Endothelial cell of umbilical vein (primary cell): ENCODE measurements at regions not wholly inside any gene's neighbourhood (a gene's known extent, or its start where the extent isn't known, plus 50 kb on each side); places are given as distances from the start of the nearest gene placed in this dataset.

Experiments used
- BruUV-seq: library from RNA; stranded (reverse); fragments of 400-500 nt; replicated peaks from 2 replicates; lab custom pipeline; 2021; lab: Mats Ljungman, UMichigan
- CTCF ChIA-PET: fragments of 300-600, 350-600 bp; sonication (Branson Sonifier 250); formaldehyde crosslinking; loops from one replicate; lab custom pipeline; 2021; ENCODE audit warnings: antibody characterized with exemption, inconsistent platforms; lab: Charles Lee
- POLR2A ChIA-PET: fragments of 300-600, 350-600 bp; sonication (Branson Sonifier 250); formaldehyde crosslinking; loops from one replicate; lab custom pipeline; 2021; ENCODE audit warnings: antibody characterized with exemption, inconsistent platforms; lab: Charles Lee
- DNase-seq: peaks from one replicate; pipeline ENCODE4 v3.0.0-alpha.2; 2011; ENCODE audit warnings: low read depth, low spot score
- FAIRE-seq: peaks from 2 replicates; lab custom pipeline; 2011; peaks lifted over from hg19 to GRCh38; lab: Jason Lieb, UNC
- H2AFZ ChIP-seq: 2 replicates; pipeline ENCODE4 v1.6.0; 2012; ENCODE audit warnings: low read depth, low read length, control low read depth, inconsistent platforms
- H3K27ac ChIP-seq: 2 replicates; pipeline ENCODE4 v1.5.1; 2011; ENCODE audit warnings: low read depth, mild to moderate bottlenecking, control low read depth, low read length, moderate library complexity; ENCODE audit not compliant: insufficient read depth
- H3K27me3 ChIP-seq, 2 experiments: 2 replicates each; pipeline versions ENCODE4 v1.6.0 to v1.6.1; 2011; ENCODE audit warnings: low read length in 2 of 2, mixed read lengths in 1 of 2; ENCODE audit not compliant: control insufficient read depth in 2 of 2, insufficient read depth in 2 of 2
- H3K36me3 ChIP-seq, 2 experiments: 2 replicates in 1 of 2; 3 replicates in 1 of 2; pipeline ENCODE4 v1.5.1; 2011; ENCODE audit warnings: low read length in 2 of 2, mild to moderate bottlenecking in 1 of 2, moderate library complexity in 1 of 2; ENCODE audit not compliant: control insufficient read depth in 2 of 2, insufficient read depth in 2 of 2; ENCODE audit errors: extremely low read depth in 1 of 2
- H3K4me1 ChIP-seq: 3 replicates; pipeline ENCODE4 v1.5.1; 2011; ENCODE audit warnings: mild to moderate bottlenecking, low read length; ENCODE audit not compliant: control insufficient read depth, insufficient read depth; ENCODE audit errors: extremely low read depth
- H3K4me2 ChIP-seq: 2 replicates; pipeline ENCODE4 v1.6.1; 2011; ENCODE audit warnings: low read length, control low read depth, mixed read lengths; ENCODE audit not compliant: insufficient read depth
- H3K4me3 ChIP-seq, 3 experiments: fragments of 200-600 bp in 1 of 3; sonication (generic), shearing (Covaris generic) in 1 of 3; replicated peaks in 1 of 3; 2 replicates each; pipeline ENCODE4 v1.5.1; 2011 to 2016; ENCODE audit warnings: control low read depth in 3 of 3, low read length in 3 of 3, mild to moderate bottlenecking in 2 of 3, inconsistent platforms in 1 of 3, low read depth in 1 of 3, moderate library complexity in 1 of 3; ENCODE audit not compliant: insufficient read depth in 1 of 3
- H3K79me2 ChIP-seq: 2 replicates; pipeline ENCODE4 v1.6.0; 2012; ENCODE audit warnings: low read length, inconsistent platforms; ENCODE audit not compliant: control insufficient read depth, insufficient read depth
- H3K9ac ChIP-seq: replicated peaks from 2 replicates; pipeline ENCODE3; 2011; ENCODE audit warnings: low read length, control low read depth; ENCODE audit not compliant: insufficient read depth; ENCODE audit errors: extremely low read depth
- H3K9me1 ChIP-seq: replicated peaks from 3 replicates; pipeline ENCODE4 v1.6.0; 2011; ENCODE audit warnings: mild to moderate bottlenecking, low read length; ENCODE audit not compliant: control insufficient read depth, insufficient read depth; ENCODE audit errors: extremely low read depth
- H3K9me3 ChIP-seq: replicated peaks from 2 replicates; pipeline ENCODE4 v1.5.1; 2012; ENCODE audit warnings: low read length, inconsistent platforms; ENCODE audit not compliant: control insufficient read depth, insufficient read depth
- H4K20me1 ChIP-seq: replicated peaks from 2 replicates; pipeline ENCODE3; 2011; ENCODE audit warnings: mild to moderate bottlenecking, low read length; ENCODE audit not compliant: control insufficient read depth, insufficient read depth; ENCODE audit errors: extremely low read depth
- CTCF ChIP-seq, 2 donors: IDR thresholded peaks; 1 replicate in 1 of 2; 2 replicates in 1 of 2; pipeline ENCODE4 v1.5.1; 2011; ENCODE audit warnings: low read length in 2 of 2, mild to moderate bottlenecking in 2 of 2, moderate library complexity in 2 of 2, control low read depth in 1 of 2, inconsistent platforms in 1 of 2, low read depth in 1 of 2; ENCODE audit not compliant: insufficient read depth in 1 of 2; ENCODE audit errors: extremely low read depth in 1 of 2
- EZH2 ChIP-seq: IDR thresholded peaks from 2 replicates; pipeline ENCODE4 v1.6.1; 2012; ENCODE audit warnings: borderline replicate concordance, low read depth, mild to moderate bottlenecking, moderate library complexity, low read length, inconsistent platforms; ENCODE audit not compliant: severe bottlenecking
- FOS ChIP-seq: IDR thresholded peaks from 2 replicates; pipeline ENCODE4 v1.6.1; 2011; ENCODE audit warnings: mild to moderate bottlenecking, low read length, moderate library complexity, borderline replicate concordance; ENCODE audit not compliant: insufficient read depth
- GATA2 ChIP-seq: IDR thresholded peaks from 2 replicates; pipeline ENCODE4 v1.7.0; 2011; ENCODE audit warnings: low read depth, mild to moderate bottlenecking, moderate library complexity, mixed read lengths, low read length; ENCODE audit not compliant: insufficient read length, insufficient read depth
- JUN ChIP-seq: IDR thresholded peaks from 2 replicates; pipeline ENCODE4 v1.6.1; 2011; ENCODE audit warnings: borderline replicate concordance, low read depth; ENCODE audit not compliant: insufficient read length, insufficient read depth
- MAX ChIP-seq: IDR thresholded peaks from 2 replicates; pipeline ENCODE4 v1.6.1; 2011; ENCODE audit not compliant: insufficient read depth, insufficient read length
- MYC ChIP-seq: IDR thresholded peaks from one replicate; pipeline ENCODE4 v1.6.1; 2011; ENCODE audit warnings: mild to moderate bottlenecking, low read depth, low read length
- POLR2A ChIP-seq: IDR thresholded peaks from 2 replicates; pipeline ENCODE4 v1.6.1; 2012; ENCODE audit warnings: low read depth, mild to moderate bottlenecking, control low read depth, low read length
- POLR2AphosphoS5 ChIP-seq: IDR thresholded peaks from 2 replicates; pipeline ENCODE4 v1.6.1; 2012; ENCODE audit warnings: low read depth, mild to moderate bottlenecking, control low read depth, low read length, moderate library complexity; ENCODE audit not compliant: insufficient read depth
- dilution Hi-C: fragments of 300-500 bp; cut with MboI; formaldehyde crosslinking; loops from one replicate; pipeline ENCODE4 v1.15.0; 2019; ENCODE audit warnings: low sequenced_read_pairs; ENCODE audit not compliant: extremely low pct_ligation_motif_present
- intact Hi-C: fragments of 100-400 bp; cut with micrococcal nuclease; formaldehyde crosslinking; loops from one replicate; pipeline ENCODE4 v1.10.0; 2022

- POLR2A ChIA-PET = no interaction called here
- no peak overlapping the region for H3K4me3 ChIP-seq
- no peak overlapping the region for H3K4me2 ChIP-seq
- H3K9me1 ChIP-seq = no peaks in the 10 kb centered on the region
- no TSS peak for BruUV-seq
- no peaks in the 10 kb centered on the region for H3K79me2 ChIP-seq
- no peaks in the 10 kb centered on the region for H3K36me3 ChIP-seq
- H3K9me3 ChIP-seq = no peaks in the 10 kb centered on the region
- no peak overlapping the region for H3K9ac ChIP-seq
- no peak for DNase-seq
- FAIRE-seq = no peak
- H2AFZ ChIP-seq = no peak overlapping the region
- CTCF ChIA-PET = no interaction called here
- no peaks in the 10 kb centered on the region for H3K4me1 ChIP-seq
- H4K20me1 ChIP-seq = no peaks in the 10 kb centered on the region
- dilution Hi-C loops = no loop called here
- TF ChIP-seq EZH2 (no peak), GATA2 (no peak), CTCF (IDR thresholded peaks at IDR 0.05; ENCODE audit: extremely low read depth in 1 of 2, insufficient read depth in 1 of 2, low read depth in 1 of 2, low read length in 2 of 2) (no peak), POLR2A (no peak), FOS (no peak)
- intact Hi-C loops = no loop called here
- H3K27me3 ChIP-seq = no peaks in the 10 kb centered on the region
- no peak overlapping the region for H3K27ac ChIP-seq
Observed at GRCh38 chr21:16071761-16072160, 342.0 kb downstream of the USP25 start.

GRCh38 chr21:16072221-16072620, 342.4 kb downstream of the USP25 start:
- POLR2A ChIA-PET = no interaction called here
- H3K9ac ChIP-seq = no peak overlapping the region

More at GRCh38 chr21:16072221-16072620, 342.4 kb downstream of the USP25 start:
- TF ChIP-seq FOS = no peak
- TF ChIP-seq POLR2AphosphoS5 = no peak
- TF ChIP-seq MAX = no peak
- TF ChIP-seq JUN = no peak
- TF ChIP-seq MYC = no peak
- TF ChIP-seq EZH2 = no peak
- no peak for TF ChIP-seq GATA2
- no peak for TF ChIP-seq CTCF (IDR thresholded peaks at IDR 0.05; ENCODE audit: extremely low read depth in 1 of 2, insufficient read depth in 1 of 2, low read depth in 1 of 2, low read length in 2 of 2)
- no peak for TF ChIP-seq POLR2A
- CTCF ChIA-PET = interaction anchor here (2.0 kb wide), 1 partner anchor 10 kb away, joined by 6 read pairs; no protein-coding TSS in a partner anchor
- H2AFZ ChIP-seq = no peak overlapping the region
- DNase-seq (no peak), FAIRE-seq (no peak)
- intact Hi-C loops (no loop called here), dilution Hi-C loops (no loop called here)
- H3K4me3 ChIP-seq = no peak overlapping the region
- H3K27ac ChIP-seq = no peak overlapping the region
- H3K27me3 ChIP-seq = no peaks in the 10 kb centered on the region
- H4K20me1 ChIP-seq = no peaks in the 10 kb centered on the region
- H3K79me2 ChIP-seq = no peaks in the 10 kb centered on the region
- BruUV-seq = no TSS peak
- H3K9me1 ChIP-seq = no peaks in the 10 kb centered on the region
- H3K9me3 ChIP-seq = no peaks in the 10 kb centered on the region
- no peaks in the 10 kb centered on the region for H3K4me1 ChIP-seq
- H3K4me2 ChIP-seq = no peak overlapping the region
- H3K36me3 ChIP-seq = no peaks in the 10 kb centered on the region
